ENCODE measurements at regions not wholly inside any gene's neighbourhood (a gene's known extent, or its start where the extent isn't known, plus 50 kb on each side); places are given as distances from the start of the nearest gene placed in this dataset.

GRCh38 chr5:147972076-147972840, 65.9 kb upstream of the C5orf46 start:
- no peak for DNase-seq
- Histone ChIP-seq H3K36me3 (ENCODE audit: low read depth) (no peaks in the 10 kb centered on the region), H3K4me3 (no peak overlapping the region), H3K4me1 (ENCODE audit: low read depth) (no peaks in the 10 kb centered on the region), H3K9me3 (no peaks in the 10 kb centered on the region)
- ATAC-seq: no peak
- TF ChIP-seq CTCF (IDR thresholded peaks at IDR 0.05): no peak
- intact Hi-C loops (cut with DNase I, micrococcal nuclease): no loop called here

DNA sequence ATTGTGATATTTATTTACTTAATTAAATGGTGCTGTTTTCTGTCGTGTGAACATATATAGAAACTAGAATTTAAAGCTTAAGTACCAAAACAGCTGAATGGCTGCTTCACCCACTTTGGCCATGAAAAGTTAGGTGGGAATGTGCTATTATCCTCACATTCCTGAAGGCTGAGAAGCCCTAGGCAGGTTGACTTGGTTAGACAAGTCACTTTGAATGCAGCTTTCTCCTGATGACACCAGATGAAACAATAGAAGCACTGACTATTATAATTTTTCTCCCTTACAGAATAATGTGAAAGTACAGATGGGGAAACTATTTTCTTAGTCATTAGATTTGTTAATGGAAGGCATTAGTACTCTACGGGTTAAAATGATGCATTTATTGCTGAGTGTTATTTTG, 65.1 kb upstream of the C5orf46 start:
- intact Hi-C loops (cut with DNase I, micrococcal nuclease): no loop called here
- ATAC-seq: no peak
- no peak for TF ChIP-seq CTCF (IDR thresholded peaks at IDR 0.05)
- H3K4me3 ChIP-seq: no peak overlapping the region
- no peaks in the 10 kb centered on the region for H3K4me1 ChIP-seq (ENCODE audit: low read depth)
- DNase-seq: no peak
- no peaks in the 10 kb centered on the region for H3K36me3 ChIP-seq (ENCODE audit: low read depth)
- no peaks in the 10 kb centered on the region for H3K9me3 ChIP-seq

- ATAC-seq (no peak), DNase-seq (no peak)
- Histone ChIP-seq H3K36me3 (ENCODE audit: low read depth) (no peaks in the 10 kb centered on the region), H3K4me1 (ENCODE audit: low read depth) (no peaks in the 10 kb centered on the region), H3K9me3 (no peaks in the 10 kb centered on the region), H3K4me3 (no peak overlapping the region)
- intact Hi-C loops (cut with DNase I, micrococcal nuclease): no loop called here
- TF ChIP-seq CTCF (IDR thresholded peaks at IDR 0.05): no peak
Observed at GRCh38 chr5:147968855-147969254, 62.5 kb upstream of the C5orf46 start.

- Histone ChIP-seq H3K4me3 (no peak overlapping the region), H3K4me1 (ENCODE audit: low read depth) (no peaks in the 10 kb centered on the region), H3K36me3 (ENCODE audit: low read depth) (no peaks in the 10 kb centered on the region), H3K9me3 (no peaks in the 10 kb centered on the region)
- ATAC-seq (no peak), DNase-seq (no peak)
- TF ChIP-seq CTCF (IDR thresholded peaks at IDR 0.05): no peak
- intact Hi-C loops (cut with DNase I, micrococcal nuclease): no loop called here
Observed at GRCh38 chr5:147966829-147967228, 60.5 kb upstream of the C5orf46 start.

DNA sequence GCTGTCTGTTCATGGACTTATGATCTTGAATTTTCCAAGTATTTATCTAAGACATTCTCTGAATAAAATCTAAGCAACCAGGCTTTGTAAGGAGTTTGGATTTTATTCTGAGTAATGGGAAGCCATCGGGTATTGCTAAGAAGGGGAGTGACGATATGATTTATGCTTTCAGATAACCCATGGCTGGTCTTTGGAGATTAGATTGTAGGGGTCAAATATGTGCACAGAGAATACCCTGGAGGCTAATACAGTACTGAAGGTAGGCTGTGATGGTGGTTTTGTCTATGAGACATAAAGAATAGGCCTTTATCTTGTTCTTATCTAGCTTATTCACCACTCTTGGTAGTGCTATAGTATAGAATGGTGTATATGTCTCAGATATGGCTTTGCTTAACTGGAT, 60.0 kb upstream of the C5orf46 start:
- H3K4me1 ChIP-seq (ENCODE audit: low read depth): no peaks in the 10 kb centered on the region
- no peaks in the 10 kb centered on the region for H3K9me3 ChIP-seq
- DNase-seq: no peak
- no peak for ATAC-seq
- H3K36me3 ChIP-seq (ENCODE audit: low read depth): no peaks in the 10 kb centered on the region
- no peak overlapping the region for H3K4me3 ChIP-seq
- TF ChIP-seq CTCF (IDR thresholded peaks at IDR 0.05): no peak
- intact Hi-C loops (cut with DNase I, micrococcal nuclease): no loop called here

DNA sequence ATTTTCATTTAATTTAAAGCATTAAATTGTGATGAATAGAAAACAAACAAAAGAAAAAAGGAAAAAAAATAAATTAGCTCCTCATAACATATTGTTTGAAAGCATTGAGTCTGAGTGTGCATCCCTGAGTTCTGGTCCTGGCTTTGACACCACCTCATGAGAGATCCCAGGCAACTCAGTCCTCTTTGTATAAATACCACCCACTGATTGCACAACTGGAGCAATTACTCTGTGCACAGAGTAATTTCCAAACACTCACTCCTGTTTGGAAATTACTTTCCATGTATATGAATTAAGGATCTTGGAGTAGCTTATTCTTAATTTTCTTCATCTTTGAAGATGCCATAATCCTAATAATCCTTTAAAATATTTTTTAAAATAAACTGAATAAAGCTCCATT, 59.4 kb upstream of the C5orf46 start:
- H3K9me3 ChIP-seq: no peaks in the 10 kb centered on the region
- ATAC-seq: no peak
- no peak for DNase-seq
- TF ChIP-seq CTCF (IDR thresholded peaks at IDR 0.05): no peak
- intact Hi-C loops (cut with DNase I, micrococcal nuclease): no loop called here
- no peaks in the 10 kb centered on the region for H3K36me3 ChIP-seq (ENCODE audit: low read depth)
- no peaks in the 10 kb centered on the region for H3K4me1 ChIP-seq (ENCODE audit: low read depth)
- no peak overlapping the region for H3K4me3 ChIP-seq
